GM12878 (cell line): ENCODE measurements at regions not wholly inside any gene's neighbourhood (a gene's known extent, or its start where the extent isn't known, plus 50 kb on each side); places are given as distances from the start of the nearest gene placed in this dataset.

ENCODE experiments used
- ATAC-seq: fragments of 200-7000 bp; cut with Tn5 transposase; 3 replicates; pipeline ENCODE4 v1.9.1; 2020; ENCODE audit warnings: mild to moderate bottlenecking, moderate library complexity
- BruUV-seq: library from RNA; stranded (reverse); fragments of 400-500 nt; replicated peaks from 2 replicates; lab custom pipeline; 2021; lab: Mats Ljungman, UMichigan
- CTCF ChIA-PET: fragments of 300-600 bp; sonication (Branson Sonifier 250); formaldehyde crosslinking; extraction: SDS; loops from one replicate; lab custom pipeline; 2021; ENCODE audit warnings: inconsistent platforms; lab: Yijun Ruan, JAX
- POLR2A ChIA-PET: fragments of 350-600 bp; formaldehyde crosslinking; extraction: SDS; loops from one replicate; lab custom pipeline; 2021; ENCODE audit warnings: inconsistent platforms; lab: Charles Lee
- RAD21 ChIA-PET: fragments of 300-600 bp; sonication (Branson Sonifier 250); formaldehyde crosslinking; loops from one replicate; lab custom pipeline; 2023; ENCODE audit warnings: antibody characterized with exemption; ENCODE audit not compliant: unreplicated experiment; lab: Charles Lee
- SMC1A ChIA-PET: fragments of 300-600 bp; sonication (Branson Sonifier 250); formaldehyde crosslinking; loops from one replicate; lab custom pipeline; 2023; ENCODE audit not compliant: unreplicated experiment, uncharacterized antibody; lab: Charles Lee
- DNase-seq: peaks from one replicate; pipeline ENCODE4 v3.0.0-alpha.2; 2011; ENCODE audit warnings: low read depth, low spot score
- FAIRE-seq: peaks from 3 replicates; lab custom pipeline; 2011; peaks lifted over from hg19 to GRCh38; lab: Jason Lieb, UNC
- H2AFZ ChIP-seq: 2 replicates; pipeline ENCODE4 v1.6.0; 2011; ENCODE audit warnings: low read depth, low read length, control low read depth; ENCODE audit not compliant: control insufficient read depth
- H3K27ac ChIP-seq: 2 replicates; pipeline ENCODE4 v1.5.1; 2011; ENCODE audit warnings: control low read depth; ENCODE audit not compliant: control insufficient read depth, insufficient read depth
- H3K27me3 ChIP-seq, 2 experiments: replicated peaks in 1 of 2; 2 replicates each; pipeline versions ENCODE4 v1.6.0 to v1.6.1; 2011; ENCODE audit warnings: low read length in 1 of 2; ENCODE audit not compliant: control insufficient read depth in 2 of 2, insufficient read depth in 2 of 2
- H3K36me3 ChIP-seq, 2 experiments: 2 replicates each; pipeline ENCODE4 v1.5.1; 2011; ENCODE audit warnings: low read length in 1 of 2; ENCODE audit not compliant: control insufficient read depth in 2 of 2, insufficient read depth in 2 of 2
- H3K4me1 ChIP-seq: 2 replicates; pipeline ENCODE4 v1.6.1; 2011; ENCODE audit warnings: mild to moderate bottlenecking, low read length, moderate library complexity, mixed read lengths; ENCODE audit not compliant: control insufficient read depth, insufficient read depth
- H3K4me2 ChIP-seq: 2 replicates; pipeline ENCODE4 v1.6.0; 2011; ENCODE audit warnings: control low read depth; ENCODE audit not compliant: control insufficient read depth, insufficient read depth
- H3K4me3 ChIP-seq: fragments of 200-600 bp; sonication (generic); 2 replicates; pipeline ENCODE4 v1.5.1; 2016
- H3K79me2 ChIP-seq: 2 replicates; pipeline ENCODE4 v1.6.0; 2011; ENCODE audit warnings: low read length; ENCODE audit not compliant: control insufficient read depth, insufficient read depth
- H3K9ac ChIP-seq: 2 replicates; pipeline ENCODE4 v1.8.0; 2011; ENCODE audit warnings: low read length, control low read depth, mixed read lengths; ENCODE audit not compliant: control insufficient read depth, insufficient read depth
- H3K9me3 ChIP-seq: replicated peaks from 3 replicates; pipeline ENCODE4 v1.5.1; 2011; ENCODE audit warnings: mild to moderate bottlenecking, low read length; ENCODE audit not compliant: control insufficient read depth, insufficient read depth
- H4K20me1 ChIP-seq: 2 replicates; pipeline ENCODE4 v1.6.0; 2011; ENCODE audit not compliant: control insufficient read depth, insufficient read depth
- ASH2L ChIP-seq: fragments of 300-600, 200-600 bp; sonication (generic); IDR thresholded peaks from 2 replicates; pipeline ENCODE4 v1.6.1; 2017; ENCODE audit warnings: low read depth, mild to moderate bottlenecking, borderline replicate concordance
- CBFB ChIP-seq: IDR thresholded peaks from 2 replicates; pipeline ENCODE4 v1.6.1; 2016; ENCODE audit warnings: antibody characterized with exemption, low read depth
- CREM ChIP-seq: IDR thresholded peaks from 2 replicates; pipeline ENCODE4 v1.6.1; 2014; ENCODE audit warnings: antibody characterized with exemption, low read depth
- CUX1 ChIP-seq: IDR thresholded peaks from 2 replicates; pipeline ENCODE4 v1.6.1; 2012; ENCODE audit warnings: improper control_type of control experiment, low read depth, low read length; ENCODE audit not compliant: insufficient replicate concordance
- E4F1 ChIP-seq: fragments of 450-650 bp; IDR thresholded peaks from 2 replicates; pipeline ENCODE4 v1.6.1; 2018; ENCODE audit warnings: borderline replicate concordance, mild to moderate bottlenecking; ENCODE audit not compliant: partially characterized antibody
- FOXM1 ChIP-seq: IDR thresholded peaks from 2 replicates; pipeline ENCODE4 v1.6.1; 2012; ENCODE audit warnings: low read depth, mild to moderate bottlenecking, inconsistent platforms, low read length, moderate library complexity
- HDGF ChIP-seq: fragments of 450-650 bp; IDR thresholded peaks from 2 replicates; pipeline ENCODE4 v1.6.1; 2016; ENCODE audit warnings: antibody characterized with exemption
- IKZF1 ChIP-seq: fragments of 450-650 bp; conservative IDR thresholded peaks from 2 replicates; pipeline ENCODE4 v1.6.1; 2017; ENCODE audit warnings: antibody characterized with exemption, mild to moderate bottlenecking
- KAT2A ChIP-seq: conservative IDR thresholded peaks from 2 replicates; pipeline ENCODE4 v1.6.1; 2011; ENCODE audit warnings: low read depth, low read length; ENCODE audit not compliant: control insufficient read depth
- PBX3 ChIP-seq: IDR thresholded peaks from 2 replicates; pipeline ENCODE4 v1.6.1; 2011; ENCODE audit warnings: mild to moderate bottlenecking, low read depth, low read length, moderate library complexity; ENCODE audit not compliant: insufficient replicate concordance
- POLR2AphosphoS5 ChIP-seq: IDR thresholded peaks from 2 replicates; pipeline ENCODE4 v1.6.1; 2011; ENCODE audit warnings: mild to moderate bottlenecking, low read length, inconsistent platforms
- RELA ChIP-seq: fragments of 450-650 bp; IDR thresholded peaks from 2 replicates; pipeline ENCODE4 v1.8.0; 2014; ENCODE audit warnings: borderline replicate concordance; ENCODE audit not compliant: partially characterized antibody
- SMARCA5 ChIP-seq: fragments of 450-650 bp; IDR thresholded peaks from 2 replicates; pipeline ENCODE4 v1.6.1; 2017; ENCODE audit warnings: mild to moderate bottlenecking
- TCF12 ChIP-seq: IDR thresholded peaks from 2 replicates; pipeline ENCODE4 v1.6.1; 2011; ENCODE audit warnings: low read depth, mild to moderate bottlenecking, low read length
- YBX1 ChIP-seq: fragments of 450-650 bp; IDR thresholded peaks from 2 replicates; pipeline ENCODE4 v1.6.1; 2016; ENCODE audit warnings: antibody characterized with exemption
- WGBS: methylation state at CpG from one replicate; pipeline ENCODE4 v1.1.6; 2016; ENCODE audit warnings: low lambda C conversion rate; ENCODE audit not compliant: insufficient replicate concordance, insufficient coverage; ENCODE audit errors: missing lambda C conversion rate; 5-methylcytosine and 5-hydroxymethylcytosine counted together
- in situ Hi-C: fragments of 300-500 bp; cut with MboI; formaldehyde crosslinking; loops from 9 replicates; pipeline ENCODE4 v1.14.3; 2018; ENCODE audit warnings: mixed read lengths
- intact Hi-C: fragments of 100-400 bp; cut with micrococcal nuclease; formaldehyde crosslinking; loops from one replicate; pipeline ENCODE4 v1.14.2; 2022; ENCODE audit not compliant: unreplicated experiment
- TF ChIP-seq, protein P1 (sequence below): fragments of 450-650 bp; IDR thresholded peaks from 2 replicates; pipeline ENCODE4 v1.6.1; 2017; ENCODE audit warnings: low read depth, mild to moderate bottlenecking, moderate library complexity

- TF ChIP-seq E4F1 (no peak), IKZF1 (no peak), KAT2A (no peak), CREM (no peak), ASH2L (no peak), FOXM1 (no peak), PBX3 (no peak)
- TF ChIP-seq, protein P1, sequence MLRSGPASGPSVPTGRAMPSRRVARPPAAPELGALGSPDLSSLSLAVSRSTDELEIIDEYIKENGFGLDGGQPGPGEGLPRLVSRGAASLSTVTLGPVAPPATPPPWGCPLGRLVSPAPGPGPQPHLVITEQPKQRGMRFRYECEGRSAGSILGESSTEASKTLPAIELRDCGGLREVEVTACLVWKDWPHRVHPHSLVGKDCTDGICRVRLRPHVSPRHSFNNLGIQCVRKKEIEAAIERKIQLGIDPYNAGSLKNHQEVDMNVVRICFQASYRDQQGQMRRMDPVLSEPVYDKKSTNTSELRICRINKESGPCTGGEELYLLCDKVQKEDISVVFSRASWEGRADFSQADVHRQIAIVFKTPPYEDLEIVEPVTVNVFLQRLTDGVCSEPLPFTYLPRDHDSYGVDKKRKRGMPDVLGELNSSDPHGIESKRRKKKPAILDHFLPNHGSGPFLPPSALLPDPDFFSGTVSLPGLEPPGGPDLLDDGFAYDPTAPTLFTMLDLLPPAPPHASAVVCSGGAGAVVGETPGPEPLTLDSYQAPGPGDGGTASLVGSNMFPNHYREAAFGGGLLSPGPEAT = no peak
These were observed 110.9 kb upstream of the FAM180A start (continued) for GRCh38 chr7:135859538-135859937.

- ATAC-seq = no peak
- no peak overlapping the region for H3K4me2 ChIP-seq
- H3K27me3 ChIP-seq = no peaks in the 10 kb centered on the region
- H3K4me1 ChIP-seq = no peaks in the 10 kb centered on the region
- no peaks in the 10 kb centered on the region for H3K36me3 ChIP-seq
- SMC1A ChIA-PET = no interaction called here
- H3K79me2 ChIP-seq = no peaks in the 10 kb centered on the region
- no peak overlapping the region for H2AFZ ChIP-seq
- no peak overlapping the region for H3K9ac ChIP-seq
- DNase-seq = no peak
- RAD21 ChIA-PET = no interaction called here
- FAIRE-seq = no peak
- intact Hi-C loops (no loop called here), in situ Hi-C loops (no loop called here)
- no peak overlapping the region for H3K4me3 ChIP-seq
- POLR2A ChIA-PET = no interaction called here
- BruUV-seq = no TSS peak
- H4K20me1 ChIP-seq = no peaks in the 10 kb centered on the region
- peaks cover 2% of the 10 kb centered on the region; the same call in 1 of the 3 replicates for H3K9me3 ChIP-seq
- CTCF ChIA-PET = no interaction called here
- 45% methylated on average over 6 of the region's 6 CpGs for WGBS
- no peak overlapping the region for H3K27ac ChIP-seq
- no peak for TF ChIP-seq RELA
- TF ChIP-seq SMARCA5 = no peak
- TF ChIP-seq POLR2AphosphoS5 = no peak
- TF ChIP-seq CBFB = no peak
- no peak for TF ChIP-seq TCF12
- no peak for TF ChIP-seq CUX1
- TF ChIP-seq YBX1 = no peak
- TF ChIP-seq HDGF = no peak
These were observed 110.2 kb upstream of the FAM180A start for GRCh38 chr7:135858851-135859250.
